ENCODE measurements at regions not wholly inside any gene's neighbourhood (a gene's known extent, or its start where the extent isn't known, plus 50 kb on each side); places are given as distances from the start of the nearest gene placed in this dataset.

GRCh38 chr9:115941561-115942315, 211.9 kb upstream of the PAPPA start:
- no peak overlapping the region for H3K27ac ChIP-seq
- in situ Hi-C loops (cut with MboI; ENCODE audit: low pct_unique_long_range_greater_than_20kb in 2 of 9, low sequenced_read_pairs in 9 of 9, unreplicated experiment in 9 of 9): no loop called here
- 20 to 84% (median 67%) methylated on average over 1 to 2 of the region's 2 CpGs; no CpG with 5 or more reads in 3 of the 10 experiments for WGBS, 10 experiments
- H3K4me3 ChIP-seq: no peak overlapping the region
- ATAC-seq (replicated peaks in 6 of 8): no peak
- peaks cover 10 to 17% of the 10 kb centered on the region in 2 donors for H3K4me1 ChIP-seq (replicated peaks in 1 of 2)

- peaks cover 10 to 17% of the 10 kb centered on the region in 2 donors for H3K4me1 ChIP-seq (replicated peaks in 1 of 2)
- in situ Hi-C loops (cut with MboI; ENCODE audit: low pct_unique_long_range_greater_than_20kb in 2 of 9, low sequenced_read_pairs in 9 of 9, unreplicated experiment in 9 of 9): no loop called here
- H3K27ac ChIP-seq: peak overlapping the region in 1 of 2 donors; percentile 33
- ATAC-seq (replicated peaks in 6 of 8): no peak
- no peak overlapping the region for H3K4me3 ChIP-seq
Measured at GRCh38 chr9:115943431-115944165, 210.0 kb upstream of the PAPPA start.

DNA sequence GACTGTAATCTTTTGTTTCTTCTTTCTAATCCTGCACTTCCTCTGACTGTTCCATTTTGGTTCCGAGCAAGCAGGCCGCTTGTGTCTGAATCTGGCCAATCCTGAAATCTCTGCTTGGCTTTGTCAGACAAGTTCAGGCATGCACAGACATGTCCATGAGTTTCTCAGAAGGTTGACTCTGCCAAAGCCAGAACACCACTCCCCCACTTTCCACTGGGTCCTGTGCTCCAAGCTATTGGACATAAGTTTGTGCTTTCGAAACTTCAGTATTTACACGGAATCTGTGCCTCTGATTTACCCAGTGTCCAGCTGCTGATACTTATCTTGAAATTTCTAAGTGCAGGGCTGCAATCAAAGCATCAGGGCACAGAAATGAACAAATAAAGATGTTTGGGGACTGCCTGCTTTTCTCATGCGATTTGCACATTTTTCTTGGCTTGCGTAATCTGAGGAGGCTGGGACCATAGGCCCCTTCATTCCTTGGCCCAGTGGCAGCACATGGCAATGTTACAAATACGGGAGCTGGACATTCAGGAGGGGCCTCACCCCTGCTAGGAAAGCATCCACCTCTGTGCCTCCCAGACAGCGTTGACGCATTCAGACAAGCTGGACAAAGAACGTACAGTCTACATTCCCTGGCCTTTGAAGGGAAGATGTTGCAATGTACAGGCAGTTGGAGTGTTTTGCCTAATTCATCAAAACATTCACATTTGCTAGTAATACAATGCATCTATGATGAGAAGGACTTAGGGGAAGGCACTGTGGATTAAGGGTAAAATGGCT, 209.2 kb upstream of the PAPPA start:
- WGBS, 10 experiments: 3 to 90% (median 54%) methylated on average over 2 to 8 of the region's 10 CpGs; no CpG with 5 or more reads in 1 of the 10 experiments
- peak; percentile 70 to 86 (median 84) for ATAC-seq (replicated peaks in 6 of 8)
- Histone ChIP-seq H3K27ac (peak overlapping the region in 1 of 2 donors; percentile 33), H3K4me3 (no peak overlapping the region), H3K4me1 (replicated peaks in 1 of 2) (peaks cover 10 to 17% of the 10 kb centered on the region in 2 donors)
- in situ Hi-C loops (cut with MboI; ENCODE audit: low pct_unique_long_range_greater_than_20kb in 2 of 9, low sequenced_read_pairs in 9 of 9, unreplicated experiment in 9 of 9): no loop called here

DNA sequence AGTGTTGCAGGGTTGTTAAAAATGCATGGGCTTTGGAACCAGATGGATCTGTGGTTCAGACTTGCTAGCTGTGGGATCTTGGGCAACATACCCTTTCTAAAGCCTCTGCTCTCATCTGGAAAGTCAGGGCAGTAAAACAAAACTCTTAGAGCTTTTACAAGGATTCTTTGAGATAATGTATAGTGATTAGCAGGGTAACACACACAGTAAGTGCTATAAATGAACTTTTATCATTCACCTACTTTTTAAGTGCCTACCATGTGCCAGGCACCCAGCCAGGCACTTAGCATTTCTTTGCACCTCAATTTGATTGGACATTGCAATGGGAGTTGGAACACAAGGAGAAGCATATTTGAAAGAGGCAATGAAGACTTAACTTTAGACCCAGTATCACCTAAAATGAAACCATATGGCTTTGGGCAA, 208.6 kb upstream of the PAPPA start:
- Histone ChIP-seq H3K4me1 (replicated peaks in 1 of 2) (peaks cover 10 to 17% of the 10 kb centered on the region in 2 donors), H3K4me3 (no peak overlapping the region), H3K27ac (no peak overlapping the region)
- ATAC-seq (replicated peaks in 6 of 8): no peak
- in situ Hi-C loops (cut with MboI; ENCODE audit: low pct_unique_long_range_greater_than_20kb in 2 of 9, low sequenced_read_pairs in 9 of 9, unreplicated experiment in 9 of 9): no loop called here

DNA sequence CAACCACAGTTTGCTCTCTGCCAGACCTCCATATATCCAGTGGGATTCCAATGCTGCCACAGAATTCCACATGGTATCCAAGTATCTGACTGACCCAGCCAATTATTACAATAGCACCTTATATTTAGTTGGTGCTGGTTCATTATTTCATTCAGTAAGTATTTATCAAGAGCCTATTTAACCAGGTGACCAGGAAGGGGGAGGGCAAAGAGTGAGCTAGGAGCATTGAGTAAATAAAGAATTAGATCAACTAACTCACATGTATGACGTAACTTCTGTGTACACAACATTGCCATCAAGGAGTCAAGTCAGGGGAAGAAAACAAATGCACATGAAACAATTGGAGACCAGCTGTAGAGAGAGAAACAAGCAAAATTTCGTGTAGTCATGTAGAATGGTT, 207.1 kb upstream of the PAPPA start:
- in situ Hi-C loops (cut with MboI; ENCODE audit: low pct_unique_long_range_greater_than_20kb in 2 of 9, low sequenced_read_pairs in 9 of 9, unreplicated experiment in 9 of 9): no loop called here
- ATAC-seq (replicated peaks in 6 of 8): peak in 1 of 8 experiments; percentile 2
- no peak overlapping the region for H3K4me3 ChIP-seq
- peaks cover 10 to 17% of the 10 kb centered on the region in 2 donors for H3K4me1 ChIP-seq (replicated peaks in 1 of 2)
- no peak overlapping the region for H3K27ac ChIP-seq
- 57 to 93% (median 85%) methylated on average over 2 of the region's 2 CpGs for WGBS, 10 experiments

DNA sequence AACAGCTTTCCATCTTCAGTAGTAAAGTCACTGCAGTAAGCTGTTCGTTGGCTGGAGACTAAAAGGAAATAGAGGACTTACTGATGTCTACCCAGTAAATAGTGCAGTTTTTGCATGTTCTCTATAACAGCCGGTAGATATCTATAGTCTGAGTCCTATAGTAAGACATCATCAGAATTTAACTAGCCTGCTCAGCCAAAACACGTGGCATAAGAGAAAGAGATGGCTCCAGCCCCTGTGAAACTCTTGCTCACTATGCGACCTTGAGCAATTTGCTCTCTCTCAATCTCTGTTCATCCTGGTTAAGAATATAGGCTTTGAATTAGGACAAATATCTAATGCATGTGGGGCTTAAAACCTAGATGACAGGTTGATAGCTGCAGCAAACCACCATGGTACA, 201.6 kb upstream of the PAPPA start:
- no peaks in the 10 kb centered on the region for H3K4me1 ChIP-seq (replicated peaks in 1 of 2)
- no peak overlapping the region for H3K27ac ChIP-seq
- 60 to 100% (median 80%) methylated on average over 1 to 4 of the region's 4 CpGs for WGBS, 10 experiments
- no peak overlapping the region for H3K4me3 ChIP-seq
- in situ Hi-C loops (cut with MboI; ENCODE audit: low pct_unique_long_range_greater_than_20kb in 2 of 9, low sequenced_read_pairs in 9 of 9, unreplicated experiment in 9 of 9): no loop called here
- ATAC-seq (replicated peaks in 6 of 8): no peak

DNA sequence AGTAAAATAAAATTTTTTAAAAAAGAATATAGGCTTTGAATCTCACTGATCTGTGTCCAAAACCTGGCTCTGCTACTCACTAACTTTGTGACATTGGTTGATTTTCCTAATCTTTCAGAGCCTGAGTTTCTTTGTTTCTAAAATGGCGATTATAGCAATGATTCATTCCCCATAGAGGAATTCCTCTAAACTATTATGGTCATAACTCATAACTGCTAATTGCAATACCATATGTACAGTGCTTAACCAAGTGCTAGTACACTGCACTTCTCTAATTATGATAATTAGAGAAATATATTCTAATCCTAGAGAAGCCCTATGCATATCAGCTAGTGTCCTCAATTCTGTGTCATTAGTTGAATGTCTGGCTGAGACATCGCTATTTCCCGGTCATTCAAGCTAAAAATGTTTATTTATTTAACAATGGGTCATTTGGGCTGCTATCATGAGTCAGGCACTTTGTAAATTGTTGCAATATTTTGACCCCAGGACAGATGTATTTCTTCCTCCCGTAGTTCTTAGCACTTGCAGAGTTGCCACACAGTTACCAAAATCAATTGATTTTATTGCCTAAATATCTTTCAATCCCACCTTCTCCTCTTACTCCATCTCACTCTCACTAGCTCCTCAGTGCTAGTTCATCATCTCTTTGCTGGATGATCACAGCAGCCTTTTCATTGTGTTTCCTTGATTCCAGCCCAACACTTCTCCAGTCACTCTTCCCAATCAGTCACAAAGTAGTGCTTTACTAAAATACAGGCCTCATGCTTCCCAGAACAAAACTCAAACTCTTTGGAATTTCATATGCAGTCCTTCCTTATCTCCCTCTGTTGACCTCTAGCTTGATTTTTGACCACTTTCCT, 200.9 kb upstream of the PAPPA start:
- 23 to 98% (median 81%) methylated on average over 2 to 4 of the region's 4 CpGs; no CpG with 5 or more reads in 1 of the 10 experiments for WGBS, 10 experiments
- peak in 3 of 8 experiments; percentile 29 to 90 (median 84) for ATAC-seq (replicated peaks in 6 of 8)
- in situ Hi-C loops (cut with MboI; ENCODE audit: low pct_unique_long_range_greater_than_20kb in 2 of 9, low sequenced_read_pairs in 9 of 9, unreplicated experiment in 9 of 9): no loop called here
- H3K4me3 ChIP-seq: no peak overlapping the region
- no peak overlapping the region for H3K27ac ChIP-seq
- H3K4me1 ChIP-seq (replicated peaks in 1 of 2): no peaks in the 10 kb centered on the region

DNA sequence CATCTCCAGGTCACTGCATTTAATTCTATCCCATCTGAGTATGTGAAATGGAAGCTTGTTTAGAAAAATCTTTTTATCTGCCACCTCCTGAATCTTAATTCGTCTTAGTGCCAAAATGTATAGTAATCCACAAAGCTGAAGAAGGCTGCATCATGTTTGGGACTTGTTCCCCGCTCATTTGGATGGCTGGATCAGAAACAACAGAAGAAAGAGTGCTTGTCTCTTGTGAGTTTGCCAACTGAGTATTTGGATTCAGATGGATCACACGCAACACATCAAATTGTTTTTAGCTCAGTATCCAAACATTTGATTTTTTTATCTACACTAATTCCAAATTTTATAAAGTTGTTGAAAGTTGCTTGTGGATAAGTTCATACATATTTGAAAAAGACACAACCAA, 197.2 kb upstream of the PAPPA start:
- WGBS, 10 experiments: 63 to 96% (median 85%) methylated on average over 2 to 3 of the region's 3 CpGs; no CpG with 5 or more reads in 3 of the 10 experiments
- in situ Hi-C loops (cut with MboI; ENCODE audit: low pct_unique_long_range_greater_than_20kb in 2 of 9, low sequenced_read_pairs in 9 of 9, unreplicated experiment in 9 of 9): no loop called here
- no peak overlapping the region for H3K4me3 ChIP-seq
- ATAC-seq (replicated peaks in 6 of 8): no peak
- H3K4me1 ChIP-seq (replicated peaks in 1 of 2): no peaks in the 10 kb centered on the region
- no peak overlapping the region for H3K27ac ChIP-seq

DNA sequence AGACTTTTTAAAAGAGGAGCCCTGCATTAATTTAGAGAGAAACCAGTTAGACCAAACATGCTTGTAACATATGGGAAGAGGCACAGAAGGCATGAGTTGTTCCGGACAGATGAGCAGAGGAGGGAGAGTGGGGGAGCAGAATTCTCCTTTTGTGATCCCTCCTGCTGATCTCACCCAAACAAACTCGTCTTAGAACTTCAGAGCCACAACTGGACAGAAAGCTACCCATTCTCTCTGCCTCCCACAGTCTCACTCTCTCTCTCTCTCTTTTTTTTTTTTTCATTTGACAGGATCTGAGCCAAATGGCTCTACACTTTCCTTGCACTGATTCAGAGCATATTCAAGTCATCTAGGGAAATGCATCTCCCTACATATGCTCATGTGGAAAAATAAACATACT, 196.0 kb upstream of the PAPPA start:
- Histone ChIP-seq H3K4me1 (replicated peaks in 1 of 2) (no peaks in the 10 kb centered on the region), H3K27ac (no peak overlapping the region), H3K4me3 (no peak overlapping the region)
- in situ Hi-C loops (cut with MboI; ENCODE audit: low pct_unique_long_range_greater_than_20kb in 2 of 9, low sequenced_read_pairs in 9 of 9, unreplicated experiment in 9 of 9): no loop called here
- WGBS, 10 experiments: 11 to 80% (median 33%) methylated on average over 1 to 2 of the region's 2 CpGs; no CpG with 5 or more reads in 1 of the 10 experiments
- peak in 3 of 8 experiments; percentile 45 to 56 (median 53) for ATAC-seq (replicated peaks in 6 of 8)

DNA sequence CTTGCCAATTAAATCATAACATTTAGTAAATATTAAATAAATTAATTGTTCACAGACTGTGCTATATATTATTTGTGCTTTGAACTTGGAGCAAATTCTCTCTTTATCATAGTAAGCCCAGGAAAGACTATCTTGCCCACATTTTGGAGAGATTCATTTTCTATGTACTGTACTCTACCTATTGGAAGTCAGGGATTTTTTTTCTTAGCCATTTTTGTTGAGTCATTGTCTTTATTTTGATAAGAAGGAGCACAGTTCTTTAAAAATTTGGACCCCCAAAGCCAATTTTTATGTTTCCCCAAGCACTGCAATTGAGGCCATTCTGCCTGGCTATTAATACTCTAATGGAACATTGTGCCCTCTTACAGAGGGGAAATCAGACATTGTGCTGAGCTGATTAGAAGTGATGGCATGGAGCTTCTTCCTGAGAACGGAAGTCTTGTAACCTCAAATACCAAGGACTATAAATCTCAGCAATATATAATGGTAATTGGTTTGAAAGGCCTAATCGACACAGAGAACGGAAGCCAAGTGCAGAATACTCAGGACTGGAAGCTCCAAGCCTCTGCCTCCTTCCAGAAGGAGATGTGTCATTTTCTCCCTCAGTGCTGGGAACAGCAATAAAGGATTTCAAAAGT, 188.8 kb upstream of the PAPPA start:
- H3K27ac ChIP-seq: no peak overlapping the region
- H3K4me1 ChIP-seq (replicated peaks in 1 of 2): no peaks in the 10 kb centered on the region
- WGBS, 10 experiments: 46 to 93% (median 75%) methylated on average over 1 to 3 of the region's 3 CpGs; no CpG with 5 or more reads in 4 of the 10 experiments
- no peak overlapping the region for H3K4me3 ChIP-seq
- peak in 3 of 8 experiments; percentile 41 to 56 (median 46) for ATAC-seq (replicated peaks in 6 of 8)
- in situ Hi-C loops (cut with MboI; ENCODE audit: low pct_unique_long_range_greater_than_20kb in 2 of 9, low sequenced_read_pairs in 9 of 9, unreplicated experiment in 9 of 9): no loop called here

DNA sequence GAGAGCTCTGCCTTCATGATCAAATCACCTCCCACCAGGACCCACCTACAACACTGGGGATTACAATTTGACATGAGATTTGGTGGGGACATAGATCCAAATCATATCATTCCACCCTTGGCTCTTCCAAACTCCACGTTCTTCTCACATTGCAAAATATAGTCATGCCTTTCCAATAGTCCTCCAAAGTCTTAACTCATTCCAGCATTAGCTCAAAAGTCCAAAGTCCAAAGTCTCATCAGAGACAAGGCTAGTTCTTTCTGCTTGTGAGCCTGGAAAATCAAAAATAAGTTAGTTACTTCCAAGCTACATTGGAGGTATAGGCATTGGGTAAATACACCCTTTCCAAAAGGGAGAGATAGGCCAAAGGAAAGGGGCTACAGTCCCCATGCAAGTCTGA, 186.9 kb upstream of the PAPPA start:
- in situ Hi-C loops (cut with MboI; ENCODE audit: low pct_unique_long_range_greater_than_20kb in 2 of 9, low sequenced_read_pairs in 9 of 9, unreplicated experiment in 9 of 9): no loop called here
- 13 to 100% (median 71%) methylated on average over 1 of the region's 1 CpG; no CpG with 5 or more reads in 5 of the 10 experiments for WGBS, 10 experiments

DNA sequence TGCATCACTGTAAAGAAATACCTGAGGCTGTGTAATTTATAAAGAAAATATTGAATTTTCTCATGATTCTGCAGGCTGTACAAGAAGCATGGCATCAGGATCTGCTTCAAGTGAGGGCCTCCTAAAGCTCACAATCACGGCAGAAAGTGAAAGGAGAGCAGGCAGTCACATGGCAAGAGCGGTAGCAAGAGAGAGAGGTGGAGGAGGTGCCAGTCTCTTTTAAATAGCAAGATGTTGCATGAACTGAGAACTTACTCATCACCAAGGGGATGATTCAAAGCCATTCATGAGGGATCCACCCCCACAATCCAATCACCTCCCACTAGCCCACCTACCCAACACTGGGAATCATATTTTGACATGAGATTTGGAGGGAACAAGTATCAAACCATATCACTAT, 184.5 kb upstream of the PAPPA start:
- ATAC-seq (replicated peaks in 6 of 8): peak in 1 of 8 experiments; percentile 60
- 57 to 80% methylated on average over 1 of the region's 2 CpGs; no CpG with 5 or more reads in 8 of the 10 experiments for WGBS, 10 experiments
- in situ Hi-C loops (cut with MboI; ENCODE audit: low pct_unique_long_range_greater_than_20kb in 2 of 9, low sequenced_read_pairs in 9 of 9, unreplicated experiment in 9 of 9): no loop called here

More for the DNA sequence above, 186.9 kb upstream of the PAPPA start:
- peaks cover 0 to 3% of the 10 kb centered on the region in 2 donors for H3K4me1 ChIP-seq (replicated peaks in 1 of 2)
- H3K4me3 ChIP-seq: no peak overlapping the region
- no peak overlapping the region for H3K27ac ChIP-seq
- no peak for ATAC-seq (replicated peaks in 6 of 8)

More for the DNA sequence above, 184.5 kb upstream of the PAPPA start:
- Histone ChIP-seq H3K4me3 (no peak overlapping the region), H3K27ac (no peak overlapping the region), H3K4me1 (replicated peaks in 1 of 2) (peaks cover 0 to 3% of the 10 kb centered on the region in 2 donors)

All from motor neuron (in vitro differentiated cells).